Endodermal cell (in vitro differentiated cells): ENCODE measurements at regions not wholly inside any gene's neighbourhood (a gene's known extent, or its start where the extent isn't known, plus 50 kb on each side); places are given as distances from the start of the nearest gene placed in this dataset.

Experiments used
- DNase-seq: peaks from one replicate; pipeline ENCODE4 v3.0.0-alpha.2; 2017
- H3K27ac ChIP-seq: 2 replicates; pipeline ENCODE4 v1.5.1; 2013; ENCODE audit warnings: mild to moderate bottlenecking, low read depth, low read length, moderate library complexity
- H3K27me3 ChIP-seq: 2 replicates; pipeline ENCODE4 v1.6.1; 2013; ENCODE audit warnings: mild to moderate bottlenecking, low read length, moderate library complexity; ENCODE audit not compliant: insufficient read depth, control insufficient read depth, poor library complexity, severe bottlenecking
- H3K36me3 ChIP-seq: 2 replicates; pipeline ENCODE4 v1.7.0; 2013; ENCODE audit warnings: mild to moderate bottlenecking, low read length, moderate library complexity; ENCODE audit not compliant: control insufficient read depth, insufficient read depth
- H3K4me1 ChIP-seq: one replicate; pipeline ENCODE4 v1.7.0; 2013; ENCODE audit warnings: low read length; ENCODE audit not compliant: control insufficient read depth, insufficient read depth
- H3K4me3 ChIP-seq: 2 replicates; pipeline ENCODE4 v1.5.1; 2013; ENCODE audit warnings: mild to moderate bottlenecking, low read length, moderate library complexity
- H3K9ac ChIP-seq: 2 replicates; pipeline ENCODE4 v1.6.1; 2013; ENCODE audit warnings: mild to moderate bottlenecking, low read length, moderate library complexity; ENCODE audit not compliant: poor library complexity, severe bottlenecking; ENCODE audit errors: extremely low read depth
- H3K9me3 ChIP-seq: 2 replicates; pipeline ENCODE4 v1.6.1; 2013; ENCODE audit warnings: mild to moderate bottlenecking, low read length, moderate library complexity; ENCODE audit not compliant: control insufficient read depth
- H3K27ac Mint-ChIP-seq: 2 replicates; pipeline ENCODE4 v1.8.0; 2020; ENCODE audit warnings: mixed read lengths
- H3K27me3 Mint-ChIP-seq: 2 replicates; pipeline ENCODE4 v1.8.0; 2021; ENCODE audit warnings: mild to moderate bottlenecking, mixed read lengths; ENCODE audit not compliant: insufficient read depth
- H3K36me3 Mint-ChIP-seq: 2 replicates; pipeline ENCODE4 v1.8.0; 2020; ENCODE audit warnings: low read depth, mixed read lengths
- H3K4me1 Mint-ChIP-seq: 2 replicates; pipeline ENCODE4 v1.8.0; 2020; ENCODE audit warnings: mixed read lengths
- H3K4me3 Mint-ChIP-seq: 2 replicates; pipeline ENCODE4 v1.8.0; 2020; ENCODE audit warnings: mild to moderate bottlenecking, moderate library complexity, mixed read lengths
- H3K9me3 Mint-ChIP-seq: 2 replicates; pipeline ENCODE4 v1.8.0; 2020; ENCODE audit warnings: mild to moderate bottlenecking, mixed read lengths
- CTCF ChIP-seq: fragments of 200-600 bp; sonication (generic); conservative IDR thresholded peaks from 2 replicates; pipeline ENCODE4 v1.5.0; 2021; ENCODE audit warnings: antibody characterized with exemption, mild to moderate bottlenecking
- WGBS, 2 experiments: methylation state at CpG; one replicate each; pipeline versions ENCODE4 v1.1.5 to v1.1.7; 2013; ENCODE audit warnings: missing lambda C conversion rate in 2 of 2, mixed read lengths in 1 of 2; ENCODE audit not compliant: insufficient coverage in 1 of 2, insufficient read length in 1 of 2; 5-methylcytosine and 5-hydroxymethylcytosine counted together

DNA sequence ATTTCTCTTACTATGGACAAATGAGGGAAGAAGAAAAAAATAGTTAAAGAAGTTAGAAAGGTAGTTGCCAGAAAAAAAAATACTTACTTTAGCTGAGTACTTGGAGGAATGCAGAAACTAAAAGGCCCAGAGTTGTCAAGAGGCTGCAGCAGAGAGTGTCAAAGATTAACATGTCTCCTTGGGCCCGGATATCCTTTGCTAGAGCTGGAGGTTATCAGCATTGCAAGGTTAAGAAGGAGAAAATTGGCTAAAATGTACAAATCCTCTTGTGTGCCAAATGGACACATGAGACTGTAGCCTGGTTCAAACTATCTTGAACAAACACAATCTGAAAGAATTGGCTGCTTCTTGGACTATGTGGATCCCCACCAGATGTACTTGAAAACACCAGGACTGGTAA, 377.0 kb downstream of the SEMA3D start:
- Mint-ChIP-seq H3K4me1 (peaks cover 5% of the 10 kb centered on the region), H3K9me3 (no peaks in the 10 kb centered on the region), H3K4me3 (no peak overlapping the region), H3K27me3 (no peaks in the 10 kb centered on the region), H3K27ac (no peak overlapping the region), H3K36me3 (no peaks in the 10 kb centered on the region)
- H3K27ac ChIP-seq = no peak overlapping the region
- H3K36me3 ChIP-seq = no peaks in the 10 kb centered on the region
- no peak for DNase-seq
- H3K9me3 ChIP-seq = no peaks in the 10 kb centered on the region
- H3K9ac ChIP-seq = no peak overlapping the region
- peaks cover 7% of the 10 kb centered on the region for H3K4me1 ChIP-seq
- H3K27me3 ChIP-seq = no peaks in the 10 kb centered on the region
- TF ChIP-seq CTCF = no peak
- no peak overlapping the region for H3K4me3 ChIP-seq
- 86 to 98% methylated on average over 1 of the region's 1 CpG for WGBS, 2 experiments

GRCh38 chr7:84803979-84804378, 382.9 kb downstream of the SEMA3D start:
- Histone ChIP-seq H3K4me1 (no peaks in the 10 kb centered on the region), H3K9ac (no peak overlapping the region), H3K27me3 (no peaks in the 10 kb centered on the region), H3K27ac (no peak overlapping the region), H3K36me3 (no peaks in the 10 kb centered on the region), H3K4me3 (no peak overlapping the region), H3K9me3 (no peaks in the 10 kb centered on the region)
- Mint-ChIP-seq H3K27ac (no peak overlapping the region), H3K36me3 (peaks cover 2% of the 10 kb centered on the region), H3K4me3 (no peak overlapping the region), H3K4me1 (no peaks in the 10 kb centered on the region), H3K9me3 (peaks cover 5% of the 10 kb centered on the region), H3K27me3 (no peaks in the 10 kb centered on the region)
- no peak for TF ChIP-seq CTCF
- 60 to 88% methylated on average over 2 to 3 of the region's 3 CpGs for WGBS, 2 experiments
- DNase-seq = no peak

- no peaks in the 10 kb centered on the region for H3K4me1 Mint-ChIP-seq
- TF ChIP-seq CTCF = no peak
- peaks cover 2% of the 10 kb centered on the region for H3K36me3 Mint-ChIP-seq
- Histone ChIP-seq H3K27me3 (no peaks in the 10 kb centered on the region), H3K4me1 (no peaks in the 10 kb centered on the region), H3K36me3 (no peaks in the 10 kb centered on the region), H3K9ac (no peak overlapping the region), H3K9me3 (peaks cover 2% of the 10 kb centered on the region), H3K4me3 (no peak overlapping the region), H3K27ac (no peak overlapping the region)
- H3K9me3 Mint-ChIP-seq = peaks cover 14% of the 10 kb centered on the region
- no peak overlapping the region for H3K4me3 Mint-ChIP-seq
- no peak overlapping the region for H3K27ac Mint-ChIP-seq
- no peaks in the 10 kb centered on the region for H3K27me3 Mint-ChIP-seq
- no peak for DNase-seq
These were observed 385.5 kb downstream of the SEMA3D start for GRCh38 chr7:84801396-84801795.
